Retinal pigment epithelial cell (primary cell): ENCODE measurements at regions not wholly inside any gene's neighbourhood (a gene's known extent, or its start where the extent isn't known, plus 50 kb on each side); places are given as distances from the start of the nearest gene placed in this dataset.
"Not testable (repeated sequence)": the region's sequence is repeated elsewhere in the genome, so short reads cannot be mapped to it uniquely, and the experiment has no call there.

ENCODE experiments used
- DNase-seq: peaks from one replicate; pipeline ENCODE4 v3.0.0-alpha.2; 2010; ENCODE audit warnings: low read depth
- H3K4me3 ChIP-seq: 2 replicates; pipeline ENCODE4 v1.5.1; 2011; ENCODE audit warnings: mild to moderate bottlenecking, low read length, control low read depth, moderate library complexity
- CTCF ChIP-seq: conservative IDR thresholded peaks from 2 replicates; pipeline ENCODE4 v1.5.1; 2011; ENCODE audit warnings: low read depth, low read length, control low read depth, inconsistent platforms

GRCh38 chrX:35622040-35622439, 176.1 kb upstream of the MAGEB16 start:
- H3K4me3 ChIP-seq: no peak overlapping the region
- no peak for TF ChIP-seq CTCF
- DNase-seq: no peak

GRCh38 chrX:35622601-35623000, 175.5 kb upstream of the MAGEB16 start:
- TF ChIP-seq CTCF: no peak
- no peak overlapping the region for H3K4me3 ChIP-seq
- DNase-seq: no peak

- no peak for TF ChIP-seq CTCF
- no peak for DNase-seq
These were observed 172.4 kb upstream of the MAGEB16 start for GRCh38 chrX:35625714-35626113.

GRCh38 chrX:35626124-35626523, 172.0 kb upstream of the MAGEB16 start:
- no peak for TF ChIP-seq CTCF
- no peak for DNase-seq
- H3K4me3 ChIP-seq: no peak overlapping the region

More at GRCh38 chrX:35625714-35626113, 172.4 kb upstream of the MAGEB16 start:
- no peak overlapping the region for H3K4me3 ChIP-seq

GRCh38 chrX:35635971-35636370, 162.2 kb upstream of the MAGEB16 start:
- not testable (repeated sequence) for DNase-seq

GRCh38 chrX:35664833-35665232, 133.3 kb upstream of the MAGEB16 start:
- DNase-seq: no peak
- H3K4me3 ChIP-seq: no peak overlapping the region
- TF ChIP-seq CTCF: no peak

More at GRCh38 chrX:35635971-35636370, 162.2 kb upstream of the MAGEB16 start:
- not testable (repeated sequence) for H3K4me3 ChIP-seq

- no peak overlapping the region for H3K4me3 ChIP-seq
- no peak for DNase-seq
- no peak for TF ChIP-seq CTCF
These were observed 132.8 kb upstream of the MAGEB16 start for GRCh38 chrX:35665311-35665710.

- DNase-seq: no peak
- H3K4me3 ChIP-seq: no peak overlapping the region
- TF ChIP-seq CTCF: no peak
These were observed 127.3 kb upstream of the MAGEB16 start for GRCh38 chrX:35670889-35671288.
